ENCODE measurements at regions not wholly inside any gene's neighbourhood (a gene's known extent, or its start where the extent isn't known, plus 50 kb on each side); places are given as distances from the start of the nearest gene placed in this dataset.

DNA sequence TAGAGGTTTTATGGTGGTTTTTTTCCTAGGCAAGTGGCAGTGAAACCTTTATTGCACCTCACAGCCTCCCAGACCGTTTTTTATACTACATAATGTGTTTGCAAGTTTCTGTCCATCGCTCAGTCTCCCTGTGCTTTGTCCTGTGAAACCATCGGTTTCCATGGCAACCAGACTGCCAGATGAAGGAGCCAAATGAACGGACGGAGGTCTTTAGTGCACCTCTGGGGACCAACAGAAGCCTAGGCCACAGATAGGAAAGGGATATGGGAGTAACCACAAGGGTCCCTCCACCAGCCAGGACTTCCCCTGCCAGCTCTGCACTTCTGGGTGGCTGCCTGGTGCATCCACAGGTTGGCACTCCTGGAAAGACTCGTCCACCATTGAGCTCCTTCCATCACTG is 165.0 kb downstream of the CHST1 start:
- Histone ChIP-seq H3K9ac (ENCODE audit: low read length) (no peak overlapping the region), H3K9me3 (ENCODE audit: control insufficient read depth, insufficient read depth, low read depth, low read length) (no peaks in the 10 kb centered on the region)

DNA sequence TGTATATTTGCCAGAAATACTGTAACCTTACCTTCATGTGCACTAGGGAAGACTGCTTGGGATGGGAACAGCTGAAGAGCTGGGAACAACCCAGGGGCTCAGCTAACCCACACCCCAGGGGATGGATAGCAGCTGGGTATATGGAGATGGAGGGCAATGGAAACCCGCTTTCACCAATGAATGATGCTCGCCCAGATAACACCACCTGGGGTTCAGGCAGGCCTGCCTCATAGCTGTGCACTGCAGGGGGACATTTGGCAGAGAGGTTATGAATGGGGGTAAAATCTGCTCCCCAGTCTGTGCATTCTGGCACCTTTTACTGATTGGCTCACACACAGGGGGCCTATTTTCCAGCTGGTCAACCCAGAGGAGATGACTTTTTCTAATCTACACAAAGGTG is 170.7 kb downstream of the CHST1 start:
- H3K27me3 ChIP-seq (ENCODE audit: control insufficient read depth, insufficient read depth, low read length) = 0 out of 2 replicates have a peak, but pooled peaks cover 5% of the 10 kb centered on the region
- H3K9me3 ChIP-seq (ENCODE audit: control insufficient read depth, insufficient read depth, low read depth, low read length) = 0 out of 2 replicates have a peak, but pooled peaks cover 2% of the 10 kb centered on the region
- no peak overlapping the region for H3K9ac ChIP-seq (ENCODE audit: low read length)
- H3K27ac ChIP-seq (ENCODE audit: low read depth, low read length) = no peak overlapping the region
- H3K4me1 ChIP-seq (ENCODE audit: control insufficient read depth, insufficient read depth, low read length) = no peaks in the 10 kb centered on the region
- no peak overlapping the region for H3K4me3 ChIP-seq (ENCODE audit: low read depth, low read length)
- no peaks in the 10 kb centered on the region for H3K36me3 ChIP-seq (ENCODE audit: control insufficient read depth, insufficient read depth, low read length)

More for the DNA sequence above, 165.0 kb downstream of the CHST1 start:
- Histone ChIP-seq H3K27ac (ENCODE audit: low read depth, low read length) (no peak overlapping the region), H3K27me3 (ENCODE audit: control insufficient read depth, insufficient read depth, low read length) (no peaks in the 10 kb centered on the region), H3K4me3 (ENCODE audit: low read depth, low read length) (no peak overlapping the region), H3K36me3 (ENCODE audit: control insufficient read depth, insufficient read depth, low read length) (no peaks in the 10 kb centered on the region), H3K4me1 (ENCODE audit: control insufficient read depth, insufficient read depth, low read length) (peaks cover 10% of the 10 kb centered on the region)

DNA sequence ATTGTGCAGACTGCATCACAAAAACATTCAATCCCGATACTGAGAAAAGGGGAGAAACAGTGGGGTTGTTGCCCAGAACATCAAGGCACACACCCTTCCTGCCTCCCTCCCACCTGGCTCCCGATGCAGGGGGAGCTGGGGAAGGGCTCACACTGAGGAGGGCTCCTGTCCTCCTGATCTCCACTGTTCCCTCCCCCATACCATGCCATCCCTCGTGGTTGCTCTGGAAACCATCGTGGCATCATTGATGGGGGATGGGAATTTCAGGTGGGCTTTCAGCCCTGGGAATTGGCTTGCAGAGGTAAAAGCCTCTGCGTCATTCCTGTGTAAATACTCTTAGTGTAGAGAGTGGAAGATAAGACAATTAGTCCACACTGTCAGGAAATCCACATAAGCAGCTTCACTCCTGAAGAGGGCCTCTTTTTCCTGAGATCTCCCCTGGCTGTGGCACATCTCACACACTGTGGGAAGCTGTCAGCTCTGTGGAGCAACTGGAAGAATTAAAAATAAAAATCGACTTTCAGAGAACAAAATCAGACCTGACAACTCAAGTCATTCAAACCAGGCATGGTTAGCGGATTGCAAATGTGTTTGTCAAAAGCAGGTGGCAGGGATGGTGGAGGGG is 176.0 kb downstream of the CHST1 start:
- Histone ChIP-seq H3K36me3 (ENCODE audit: control insufficient read depth, insufficient read depth, low read length) (no peaks in the 10 kb centered on the region), H3K27me3 (ENCODE audit: control insufficient read depth, insufficient read depth, low read length) (peaks cover 2% of the 10 kb centered on the region; the same call in 1 of the 2 replicates), H3K27ac (ENCODE audit: low read depth, low read length) (no peak overlapping the region), H3K4me3 (ENCODE audit: low read depth, low read length) (no peak overlapping the region), H3K9me3 (ENCODE audit: control insufficient read depth, insufficient read depth, low read depth, low read length) (0 out of 2 replicates have a peak, but pooled peaks cover 2% of the 10 kb centered on the region), H3K9ac (ENCODE audit: low read length) (no peak overlapping the region), H3K4me1 (ENCODE audit: control insufficient read depth, insufficient read depth, low read length) (peaks cover 15% of the 10 kb centered on the region)

DNA sequence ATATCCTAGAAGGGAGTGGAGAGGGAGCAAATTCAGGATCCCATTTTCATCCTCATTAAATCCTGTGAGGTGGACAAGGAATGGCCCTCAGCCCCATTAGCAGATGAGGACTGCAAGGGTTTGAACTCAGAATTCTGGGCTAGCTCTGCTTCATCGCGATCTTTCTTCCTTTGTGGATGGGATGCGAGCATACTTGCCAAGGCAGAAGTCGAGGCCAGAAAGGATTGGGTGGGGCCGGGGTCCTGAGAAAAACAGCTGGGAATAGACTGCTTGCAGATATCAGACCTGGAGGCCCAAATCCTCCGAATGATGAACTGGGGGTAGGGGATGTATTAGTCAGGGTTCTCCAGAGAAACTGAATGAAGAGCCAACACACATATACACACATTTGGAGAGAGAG is 179.0 kb downstream of the CHST1 start:
- H3K27ac ChIP-seq (ENCODE audit: low read depth, low read length) = no peak overlapping the region
- no peak overlapping the region for H3K9ac ChIP-seq (ENCODE audit: low read length)
- H3K36me3 ChIP-seq (ENCODE audit: control insufficient read depth, insufficient read depth, low read length) = no peaks in the 10 kb centered on the region
- no peaks in the 10 kb centered on the region for H3K9me3 ChIP-seq (ENCODE audit: control insufficient read depth, insufficient read depth, low read depth, low read length)
- H3K4me3 ChIP-seq (ENCODE audit: low read depth, low read length) = no peak overlapping the region
- H3K27me3 ChIP-seq (ENCODE audit: control insufficient read depth, insufficient read depth, low read length) = peaks cover 8% of the 10 kb centered on the region; the same call in 1 of the 2 replicates
- peaks cover 19% of the 10 kb centered on the region for H3K4me1 ChIP-seq (ENCODE audit: control insufficient read depth, insufficient read depth, low read length)

DNA sequence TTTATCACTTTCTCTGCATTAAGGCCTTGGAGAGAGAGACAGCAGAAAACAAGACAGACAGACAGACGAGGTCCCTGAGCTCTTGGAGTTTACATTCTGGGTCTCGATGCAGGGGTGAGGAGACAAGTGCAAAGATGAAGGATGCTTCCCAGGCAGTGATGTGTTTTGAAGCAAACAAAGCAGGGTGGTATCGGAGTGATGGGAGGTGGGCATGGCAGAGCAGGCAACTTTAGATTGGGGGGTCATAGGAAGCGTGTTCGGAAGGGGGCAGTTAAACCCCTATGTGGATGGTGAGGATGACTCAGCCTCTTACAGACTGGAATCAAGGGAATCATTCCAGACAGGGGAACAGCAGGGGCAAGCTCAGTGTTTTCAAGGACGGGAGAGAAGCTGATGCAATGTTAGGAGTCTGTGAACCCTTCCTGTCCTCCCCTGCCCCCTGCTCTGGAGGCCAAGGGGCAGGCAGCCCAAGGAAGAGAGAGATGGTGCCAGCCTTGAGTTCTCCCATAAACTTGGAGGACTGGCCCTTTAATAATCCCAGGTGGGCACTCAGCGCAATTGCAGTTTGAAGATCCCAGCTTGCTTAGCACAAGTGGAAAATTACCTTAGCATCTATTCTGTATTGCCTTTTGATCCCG is 180.2 kb downstream of the CHST1 start:
- Histone ChIP-seq H3K27me3 (ENCODE audit: control insufficient read depth, insufficient read depth, low read length) (peaks cover 13% of the 10 kb centered on the region; the same call in 1 of the 2 replicates), H3K4me3 (ENCODE audit: low read depth, low read length) (no peak overlapping the region), H3K36me3 (ENCODE audit: control insufficient read depth, insufficient read depth, low read length) (no peaks in the 10 kb centered on the region), H3K4me1 (ENCODE audit: control insufficient read depth, insufficient read depth, low read length) (peaks cover 19% of the 10 kb centered on the region), H3K9ac (ENCODE audit: low read length) (no peak overlapping the region), H3K9me3 (ENCODE audit: control insufficient read depth, insufficient read depth, low read depth, low read length) (no peaks in the 10 kb centered on the region), H3K27ac (ENCODE audit: low read depth, low read length) (no peak overlapping the region)

DNA sequence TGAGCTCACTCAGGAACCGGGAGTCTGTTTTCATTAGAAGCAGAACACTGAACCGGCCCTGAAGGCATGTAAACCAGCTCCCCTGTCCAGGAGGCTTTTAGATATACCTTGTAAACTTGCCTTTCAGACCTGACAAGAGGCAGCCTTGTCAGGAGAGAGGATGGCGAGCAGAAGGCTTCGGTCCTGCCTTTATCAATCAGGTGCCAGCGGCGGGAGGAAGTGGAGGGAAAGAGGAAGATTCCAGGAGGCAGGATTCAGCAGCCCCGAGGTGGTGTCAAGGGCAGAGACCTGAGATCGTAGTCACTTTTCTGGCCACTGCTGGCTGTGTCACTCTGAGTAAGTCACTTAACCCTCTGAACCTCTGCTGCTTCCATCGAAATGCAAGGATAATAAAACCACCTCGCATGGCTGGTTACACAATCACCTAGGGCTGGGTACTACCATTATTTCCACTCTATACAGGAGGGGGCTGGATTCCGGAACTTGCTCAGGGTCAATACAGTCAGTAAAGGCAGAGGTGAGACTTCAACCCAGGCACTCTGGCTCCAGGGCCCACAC is 181.0 kb downstream of the CHST1 start:
- H3K27me3 ChIP-seq (ENCODE audit: control insufficient read depth, insufficient read depth, low read length) = peaks cover 15% of the 10 kb centered on the region; the same call in 1 of the 2 replicates
- H3K27ac ChIP-seq (ENCODE audit: low read depth, low read length) = no peak overlapping the region
- peaks cover 19% of the 10 kb centered on the region for H3K4me1 ChIP-seq (ENCODE audit: control insufficient read depth, insufficient read depth, low read length)
- H3K36me3 ChIP-seq (ENCODE audit: control insufficient read depth, insufficient read depth, low read length) = no peaks in the 10 kb centered on the region
- H3K4me3 ChIP-seq (ENCODE audit: low read depth, low read length) = no peak overlapping the region
- no peak overlapping the region for H3K9ac ChIP-seq (ENCODE audit: low read length)
- no peaks in the 10 kb centered on the region for H3K9me3 ChIP-seq (ENCODE audit: control insufficient read depth, insufficient read depth, low read depth, low read length)

DNA sequence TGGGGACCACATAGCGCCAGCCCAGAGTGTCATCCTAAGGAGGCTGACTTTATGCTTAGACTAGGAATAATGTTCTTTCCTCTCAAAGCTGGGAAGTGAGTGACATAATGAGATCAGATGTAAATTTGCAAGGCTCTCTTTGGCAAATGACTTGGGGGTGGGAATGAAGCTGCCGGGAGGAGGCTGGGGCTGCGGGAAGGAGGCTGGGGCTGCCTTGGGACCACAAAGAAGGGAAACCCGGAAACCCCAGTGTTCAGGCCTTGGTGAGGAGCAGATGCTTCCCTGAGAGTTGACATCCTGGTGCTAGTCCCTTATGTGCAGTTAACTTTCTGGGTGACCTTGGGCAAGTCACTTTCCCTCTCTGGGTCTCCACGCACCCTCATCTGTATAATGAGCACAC is 182.0 kb downstream of the CHST1 start:
- Histone ChIP-seq H3K4me1 (ENCODE audit: control insufficient read depth, insufficient read depth, low read length) (peaks cover 14% of the 10 kb centered on the region), H3K9ac (ENCODE audit: low read length) (no peak overlapping the region), H3K4me3 (ENCODE audit: low read depth, low read length) (no peak overlapping the region), H3K36me3 (ENCODE audit: control insufficient read depth, insufficient read depth, low read length) (no peaks in the 10 kb centered on the region), H3K27me3 (ENCODE audit: control insufficient read depth, insufficient read depth, low read length) (peaks cover 19% of the 10 kb centered on the region; the same call in 1 of the 2 replicates), H3K27ac (ENCODE audit: low read depth, low read length) (no peak overlapping the region), H3K9me3 (ENCODE audit: control insufficient read depth, insufficient read depth, low read depth, low read length) (no peaks in the 10 kb centered on the region)

DNA sequence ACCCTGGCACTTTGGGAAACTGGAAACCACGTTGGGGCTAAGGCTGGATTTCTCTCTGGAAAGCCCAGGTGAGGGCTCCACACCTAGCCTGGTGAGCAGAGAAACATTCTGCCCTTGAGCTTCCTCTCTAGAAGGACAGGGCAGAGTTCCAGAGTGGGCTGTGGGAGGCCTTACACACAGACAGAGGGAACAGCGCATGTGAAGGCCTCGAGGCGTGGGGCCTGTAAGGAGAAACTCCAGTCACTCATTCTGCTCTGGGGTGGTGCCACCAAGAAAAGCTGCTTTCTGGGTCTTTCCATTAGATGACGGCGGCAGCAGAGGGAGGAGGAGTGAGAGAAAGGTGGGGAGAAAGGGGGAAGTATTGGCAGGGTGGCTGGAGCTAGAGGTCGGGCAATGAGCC is 183.1 kb downstream of the CHST1 start:
- no peak overlapping the region for H3K27ac ChIP-seq (ENCODE audit: low read depth, low read length)
- no peaks in the 10 kb centered on the region for H3K36me3 ChIP-seq (ENCODE audit: control insufficient read depth, insufficient read depth, low read length)
- H3K4me3 ChIP-seq (ENCODE audit: low read depth, low read length) = no peak overlapping the region
- peaks cover 19% of the 10 kb centered on the region; the same call in 1 of the 2 replicates for H3K27me3 ChIP-seq (ENCODE audit: control insufficient read depth, insufficient read depth, low read length)
- H3K9ac ChIP-seq (ENCODE audit: low read length) = no peak overlapping the region
- H3K9me3 ChIP-seq (ENCODE audit: control insufficient read depth, insufficient read depth, low read depth, low read length) = no peaks in the 10 kb centered on the region
- H3K4me1 ChIP-seq (ENCODE audit: control insufficient read depth, insufficient read depth, low read length) = peaks cover 14% of the 10 kb centered on the region

DNA sequence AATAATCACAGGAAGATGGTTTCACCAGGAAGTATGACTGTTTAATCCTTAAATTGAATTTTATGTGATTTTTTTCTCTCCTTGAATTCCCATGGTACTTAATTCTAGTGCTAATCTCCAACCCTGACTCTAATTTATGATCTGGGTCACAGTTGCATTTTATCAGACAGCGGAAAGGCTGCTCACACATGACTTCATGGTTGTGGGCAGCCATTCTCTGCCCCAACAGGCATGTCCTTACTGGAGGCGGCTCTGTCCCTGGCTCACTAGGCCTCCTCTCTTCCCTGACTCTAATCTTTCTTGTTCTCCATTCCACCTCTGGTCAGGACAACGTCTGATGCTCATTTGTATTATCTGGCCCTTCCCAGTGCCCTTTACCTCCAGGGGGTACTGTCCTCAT is 184.4 kb downstream of the CHST1 start:
- Histone ChIP-seq H3K27ac (ENCODE audit: low read depth, low read length) (no peak overlapping the region), H3K4me1 (ENCODE audit: control insufficient read depth, insufficient read depth, low read length) (peaks cover 14% of the 10 kb centered on the region), H3K4me3 (ENCODE audit: low read depth, low read length) (no peak overlapping the region), H3K9ac (ENCODE audit: low read length) (no peak overlapping the region), H3K36me3 (ENCODE audit: control insufficient read depth, insufficient read depth, low read length) (no peaks in the 10 kb centered on the region), H3K9me3 (ENCODE audit: control insufficient read depth, insufficient read depth, low read depth, low read length) (no peaks in the 10 kb centered on the region), H3K27me3 (ENCODE audit: control insufficient read depth, insufficient read depth, low read length) (peaks cover 19% of the 10 kb centered on the region; the same call in 1 of the 2 replicates)

DNA sequence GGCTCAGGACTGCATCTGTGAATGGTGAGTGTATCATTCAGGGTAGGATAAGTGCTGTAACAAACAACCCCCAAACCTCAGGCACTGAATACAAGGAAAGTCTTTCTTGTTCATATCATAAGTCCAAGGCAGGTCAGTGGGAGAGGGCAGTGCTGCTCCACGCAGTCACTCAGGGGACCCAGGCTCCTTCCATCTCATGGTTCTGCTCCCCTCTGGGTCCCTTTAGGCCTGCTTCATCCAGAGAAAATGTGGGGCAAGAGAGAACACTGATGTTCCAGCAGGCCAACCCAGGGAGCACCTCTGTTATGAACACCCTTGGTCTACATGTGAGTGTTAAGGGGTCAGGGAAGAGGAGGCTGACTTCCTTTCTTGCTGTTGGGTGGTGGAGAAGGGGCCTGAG is 187.8 kb downstream of the CHST1 start:
- 0 out of 2 replicates have a peak, but pooled peaks cover 11% of the 10 kb centered on the region for H3K27me3 ChIP-seq (ENCODE audit: control insufficient read depth, insufficient read depth, low read length)
- H3K36me3 ChIP-seq (ENCODE audit: control insufficient read depth, insufficient read depth, low read length) = no peaks in the 10 kb centered on the region
- no peak overlapping the region for H3K9ac ChIP-seq (ENCODE audit: low read length)
- H3K9me3 ChIP-seq (ENCODE audit: control insufficient read depth, insufficient read depth, low read depth, low read length) = no peaks in the 10 kb centered on the region
- H3K4me1 ChIP-seq (ENCODE audit: control insufficient read depth, insufficient read depth, low read length) = peaks cover 10% of the 10 kb centered on the region
- H3K27ac ChIP-seq (ENCODE audit: low read depth, low read length) = no peak overlapping the region
- no peak overlapping the region for H3K4me3 ChIP-seq (ENCODE audit: low read depth, low read length)

DNA sequence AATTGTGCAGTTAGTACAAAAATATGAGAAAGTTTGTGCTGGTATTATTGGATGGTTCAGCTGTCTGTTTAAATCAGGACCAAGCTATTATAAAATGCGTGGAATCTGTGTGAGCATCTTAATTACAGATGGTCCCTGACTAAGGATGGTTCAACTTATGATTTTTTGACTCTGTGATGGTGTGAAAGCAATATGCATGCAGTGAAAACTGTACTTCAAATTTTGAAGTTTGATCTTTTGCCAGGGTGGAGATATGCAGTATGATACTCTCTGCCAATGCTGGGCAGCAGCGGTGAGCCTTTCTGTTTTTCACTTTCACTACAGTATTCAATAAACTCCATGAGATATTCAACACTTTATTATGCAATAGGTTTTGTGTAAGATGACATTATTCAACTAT is 189.3 kb downstream of the CHST1 start:
- H3K4me1 ChIP-seq (ENCODE audit: control insufficient read depth, insufficient read depth, low read length) = peaks cover 10% of the 10 kb centered on the region
- no peak overlapping the region for H3K9ac ChIP-seq (ENCODE audit: low read length)
- H3K27me3 ChIP-seq (ENCODE audit: control insufficient read depth, insufficient read depth, low read length) = 0 out of 2 replicates have a peak, but pooled peaks cover 11% of the 10 kb centered on the region
- no peaks in the 10 kb centered on the region for H3K36me3 ChIP-seq (ENCODE audit: control insufficient read depth, insufficient read depth, low read length)
- H3K27ac ChIP-seq (ENCODE audit: low read depth, low read length) = no peak overlapping the region
- H3K4me3 ChIP-seq (ENCODE audit: low read depth, low read length) = no peak overlapping the region
- no peaks in the 10 kb centered on the region for H3K9me3 ChIP-seq (ENCODE audit: control insufficient read depth, insufficient read depth, low read depth, low read length)
